ENCODE measurements at regions not wholly inside any gene's neighbourhood (a gene's known extent, or its start where the extent isn't known, plus 50 kb on each side); places are given as distances from the start of the nearest gene placed in this dataset.

GRCh38 chr2:144859716-144860115 lies 339.8 kb upstream of the ZEB2 start:
- no peaks in the 10 kb centered on the region for H3K36me3 Mint-ChIP-seq (ENCODE audit: insufficient read depth, unreplicated experiment)
- no TSS peak for BruUV-seq (replicated peaks)
- POLR2A ChIA-PET: interaction anchor here (0.7 kb wide), 1 partner anchor 20 kb away, joined by 4 read pairs; no protein-coding TSS in a partner anchor
- H3K27me3 Mint-ChIP-seq (ENCODE audit: insufficient read depth, unreplicated experiment): no peaks in the 10 kb centered on the region
- no peak for TF ChIP-seq CTCF (IDR thresholded peaks at IDR 0.05; ENCODE audit: unreplicated experiment)
- H3K4me1 Mint-ChIP-seq (ENCODE audit: insufficient read depth, unreplicated experiment): no peaks in the 10 kb centered on the region
- no peak overlapping the region for H3K27ac Mint-ChIP-seq (ENCODE audit: low read depth, unreplicated experiment)
- DNase-seq (ENCODE audit: unreplicated experiment): no peak
- H3K4me3 Mint-ChIP-seq (ENCODE audit: unreplicated experiment): no peak overlapping the region
- intact Hi-C loops (cut with micrococcal nuclease): no loop called here
- CTCF ChIA-PET: interaction anchor here (0.7 kb wide), 1 partner anchor 73 kb away, joined by 4 read pairs; no protein-coding TSS in a partner anchor
- no peaks in the 10 kb centered on the region for H3K9me3 Mint-ChIP-seq (ENCODE audit: unreplicated experiment)

GRCh38 chr2:144858211-144858610 lies 338.3 kb upstream of the ZEB2 start:
- Mint-ChIP-seq H3K27ac (ENCODE audit: low read depth, unreplicated experiment) (no peak overlapping the region), H3K4me3 (ENCODE audit: unreplicated experiment) (no peak overlapping the region), H3K27me3 (ENCODE audit: insufficient read depth, unreplicated experiment) (no peaks in the 10 kb centered on the region), H3K9me3 (ENCODE audit: unreplicated experiment) (no peaks in the 10 kb centered on the region), H3K36me3 (ENCODE audit: insufficient read depth, unreplicated experiment) (no peaks in the 10 kb centered on the region), H3K4me1 (ENCODE audit: insufficient read depth, unreplicated experiment) (no peaks in the 10 kb centered on the region)
- POLR2A ChIA-PET: no interaction called here
- DNase-seq (ENCODE audit: unreplicated experiment): no peak
- no TSS peak for BruUV-seq (replicated peaks)
- TF ChIP-seq CTCF (IDR thresholded peaks at IDR 0.05; ENCODE audit: unreplicated experiment): no peak
- intact Hi-C loops (cut with micrococcal nuclease): no loop called here
- CTCF ChIA-PET: interaction anchor here (0.6 kb wide), 1 partner anchor 192 kb away, joined by 3 read pairs; no protein-coding TSS in a partner anchor

GRCh38 chr2:144854596-144854995 lies 334.7 kb upstream of the ZEB2 start:
- BruUV-seq (replicated peaks): no TSS peak
- Mint-ChIP-seq H3K4me3 (ENCODE audit: unreplicated experiment) (no peak overlapping the region), H3K9me3 (ENCODE audit: unreplicated experiment) (no peaks in the 10 kb centered on the region), H3K27me3 (ENCODE audit: insufficient read depth, unreplicated experiment) (no peaks in the 10 kb centered on the region), H3K4me1 (ENCODE audit: insufficient read depth, unreplicated experiment) (no peaks in the 10 kb centered on the region), H3K36me3 (ENCODE audit: insufficient read depth, unreplicated experiment) (no peaks in the 10 kb centered on the region), H3K27ac (ENCODE audit: low read depth, unreplicated experiment) (no peak overlapping the region)
- no peak for DNase-seq (ENCODE audit: unreplicated experiment)
- POLR2A ChIA-PET: interaction anchor here (0.6 kb wide), 1 partner anchor 10 kb away, joined by 3 read pairs; no protein-coding TSS in a partner anchor
- CTCF ChIA-PET: no interaction called here
- intact Hi-C loops (cut with micrococcal nuclease): no loop called here
- no peak for TF ChIP-seq CTCF (IDR thresholded peaks at IDR 0.05; ENCODE audit: unreplicated experiment)

GRCh38 chr2:144849612-144850011 lies 329.7 kb upstream of the ZEB2 start:
- no peaks in the 10 kb centered on the region for H3K36me3 Mint-ChIP-seq (ENCODE audit: insufficient read depth, unreplicated experiment)
- BruUV-seq (replicated peaks): no TSS peak
- no peak for TF ChIP-seq CTCF (IDR thresholded peaks at IDR 0.05; ENCODE audit: unreplicated experiment)
- DNase-seq (ENCODE audit: unreplicated experiment): no peak
- no peaks in the 10 kb centered on the region for H3K27me3 Mint-ChIP-seq (ENCODE audit: insufficient read depth, unreplicated experiment)
- intact Hi-C loops (cut with micrococcal nuclease): no loop called here
- ChIA-PET CTCF (no interaction called here), POLR2A (interaction anchor here (1.1 kb wide), 1 partner anchor 16 kb away, joined by 3 read pairs; no protein-coding TSS in a partner anchor)
- no peaks in the 10 kb centered on the region for H3K9me3 Mint-ChIP-seq (ENCODE audit: unreplicated experiment)
- H3K4me3 Mint-ChIP-seq (ENCODE audit: unreplicated experiment): no peak overlapping the region
- H3K27ac Mint-ChIP-seq (ENCODE audit: low read depth, unreplicated experiment): no peak overlapping the region
- no peaks in the 10 kb centered on the region for H3K4me1 Mint-ChIP-seq (ENCODE audit: insufficient read depth, unreplicated experiment)

Data from MCF 10A (cell line).